GM12864 (cell line): ENCODE measurements at regions not wholly inside any gene's neighbourhood (a gene's known extent, or its start where the extent isn't known, plus 50 kb on each side); places are given as distances from the start of the nearest gene placed in this dataset.
"Not testable (repeated sequence)": the region's sequence is repeated elsewhere in the genome, so short reads cannot be mapped to it uniquely, and the experiment has no call there.

Experiments used
- DNase-seq: peaks from one replicate; pipeline ENCODE4 v3.0.0-alpha.2; 2011; ENCODE audit warnings: low read depth
- H3K4me3 ChIP-seq: 2 replicates; pipeline ENCODE4 v1.5.1; 2011; ENCODE audit warnings: mild to moderate bottlenecking, low read depth, low read length, control low read depth
- TF ChIP-seq, protein P1 (sequence below): IDR thresholded peaks from 2 replicates; pipeline ENCODE4 v1.5.1; 2011; ENCODE audit warnings: low read depth, mild to moderate bottlenecking, moderate library complexity, low read length, control low read depth, inconsistent platforms; ENCODE audit errors: missing control alignments

DNA sequence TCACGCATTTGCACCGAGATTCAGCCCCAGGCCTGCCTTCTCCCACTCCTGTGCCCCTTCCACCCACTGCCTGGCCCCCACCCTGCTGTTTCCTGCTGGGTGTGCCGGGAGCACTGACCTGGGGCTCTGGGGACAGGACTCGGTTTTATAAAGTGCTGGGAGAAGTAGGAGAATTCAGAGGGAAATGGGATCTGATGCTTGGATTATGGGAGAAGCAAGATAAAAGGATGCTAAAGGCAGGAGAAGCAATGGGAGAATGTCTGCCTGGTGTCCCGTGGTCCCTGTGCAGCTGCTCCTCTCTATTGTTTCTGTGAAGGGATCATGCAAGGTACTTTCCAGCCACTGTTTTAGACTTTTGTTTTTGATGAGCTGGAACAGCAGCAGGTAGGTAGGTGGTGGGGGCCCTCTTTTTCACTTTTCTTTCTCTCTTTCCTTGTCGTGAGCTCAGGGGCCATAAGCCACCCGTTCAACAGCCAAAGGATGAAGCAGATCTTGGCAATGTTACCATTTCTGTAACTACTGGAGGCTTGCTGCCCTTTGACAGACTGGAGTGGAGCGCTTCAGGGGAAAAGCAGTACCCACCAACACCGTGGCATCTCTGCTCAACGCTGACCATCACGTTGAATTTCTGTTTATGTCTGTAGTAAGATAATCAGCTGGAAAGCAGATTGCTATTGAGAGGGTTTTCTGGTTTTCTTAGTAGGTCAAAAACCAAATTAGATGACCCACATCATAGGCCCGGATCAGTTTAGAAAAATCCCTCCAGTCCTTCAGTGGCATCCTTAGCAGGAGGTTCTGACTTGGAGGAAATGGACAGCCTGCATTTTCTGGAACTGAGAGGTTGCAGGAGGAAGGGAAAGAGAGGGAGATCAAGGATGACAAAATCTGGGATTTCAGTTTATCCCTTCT lies 63.8 kb upstream of the ENPP6 start:
- peak overlapping the region; percentile 28 for H3K4me3 ChIP-seq
- TF ChIP-seq, protein P1, sequence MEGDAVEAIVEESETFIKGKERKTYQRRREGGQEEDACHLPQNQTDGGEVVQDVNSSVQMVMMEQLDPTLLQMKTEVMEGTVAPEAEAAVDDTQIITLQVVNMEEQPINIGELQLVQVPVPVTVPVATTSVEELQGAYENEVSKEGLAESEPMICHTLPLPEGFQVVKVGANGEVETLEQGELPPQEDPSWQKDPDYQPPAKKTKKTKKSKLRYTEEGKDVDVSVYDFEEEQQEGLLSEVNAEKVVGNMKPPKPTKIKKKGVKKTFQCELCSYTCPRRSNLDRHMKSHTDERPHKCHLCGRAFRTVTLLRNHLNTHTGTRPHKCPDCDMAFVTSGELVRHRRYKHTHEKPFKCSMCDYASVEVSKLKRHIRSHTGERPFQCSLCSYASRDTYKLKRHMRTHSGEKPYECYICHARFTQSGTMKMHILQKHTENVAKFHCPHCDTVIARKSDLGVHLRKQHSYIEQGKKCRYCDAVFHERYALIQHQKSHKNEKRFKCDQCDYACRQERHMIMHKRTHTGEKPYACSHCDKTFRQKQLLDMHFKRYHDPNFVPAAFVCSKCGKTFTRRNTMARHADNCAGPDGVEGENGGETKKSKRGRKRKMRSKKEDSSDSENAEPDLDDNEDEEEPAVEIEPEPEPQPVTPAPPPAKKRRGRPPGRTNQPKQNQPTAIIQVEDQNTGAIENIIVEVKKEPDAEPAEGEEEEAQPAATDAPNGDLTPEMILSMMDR = no peak
- no peak for DNase-seq

- H3K4me3 ChIP-seq = no peak overlapping the region
- DNase-seq = peak; percentile 98
- TF ChIP-seq, protein P1 = no peak
These were observed 63.0 kb upstream of the ENPP6 start for GRCh38 chr4:184280591-184281071.

- TF ChIP-seq, protein P1 = no peak
- no peak overlapping the region for H3K4me3 ChIP-seq
- no peak for DNase-seq
These were observed 62.5 kb upstream of the ENPP6 start for GRCh38 chr4:184280137-184280536.

GRCh38 chr4:184279496-184280061 lies 61.9 kb upstream of the ENPP6 start:
- TF ChIP-seq, protein P1 = no peak
- DNase-seq = no peak
- no peak overlapping the region for H3K4me3 ChIP-seq

GRCh38 chr4:184277769-184278168 lies 60.1 kb upstream of the ENPP6 start:
- not testable (repeated sequence) for DNase-seq, H3K4me3 ChIP-seq

DNA sequence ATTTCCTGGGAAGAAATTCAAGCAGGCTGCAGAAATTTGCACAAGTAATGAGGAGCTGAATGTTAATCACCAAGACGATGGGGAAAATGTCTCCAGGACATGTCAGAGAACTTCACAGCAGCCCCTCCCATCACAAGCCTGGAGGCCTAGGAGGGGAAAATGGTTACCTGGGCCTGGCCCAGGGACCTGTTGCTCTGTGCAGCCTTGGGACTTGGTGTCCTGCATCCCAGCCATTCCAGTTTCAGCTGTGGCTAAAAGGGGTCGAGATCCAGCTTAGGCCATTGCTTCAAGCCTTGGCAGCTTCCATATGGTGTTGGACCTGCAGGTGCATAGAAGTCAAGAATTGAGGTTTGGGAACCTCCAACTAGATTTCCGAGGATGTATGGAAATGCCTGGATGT lies 59.3 kb upstream of the ENPP6 start:
- not testable (repeated sequence) for DNase-seq, H3K4me3 ChIP-seq

GRCh38 chr4:184276346-184276745 lies 58.7 kb upstream of the ENPP6 start:
- DNase-seq, H3K4me3 ChIP-seq: not testable (repeated sequence)

DNA sequence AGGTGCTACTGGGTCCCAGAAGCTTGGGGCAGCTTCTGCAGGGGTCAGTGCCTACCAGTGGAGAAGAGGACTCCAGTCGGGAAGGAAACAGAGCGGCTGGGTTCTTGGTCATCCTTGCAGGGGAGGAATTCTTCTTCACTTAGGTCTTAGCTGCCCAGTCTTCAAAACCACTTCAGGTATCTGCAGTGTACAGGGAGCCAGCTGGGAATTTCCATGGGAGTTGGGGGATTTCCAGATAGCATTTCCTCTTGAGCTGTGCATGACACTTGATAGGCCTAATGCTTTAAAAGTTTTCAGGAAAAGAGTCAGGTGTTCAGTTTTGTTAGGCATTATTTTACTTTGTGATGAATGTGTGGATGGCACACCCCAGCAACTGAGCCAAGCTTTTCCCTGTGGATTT lies 58.1 kb upstream of the ENPP6 start:
- DNase-seq = no peak
- no peak overlapping the region for H3K4me3 ChIP-seq
- TF ChIP-seq, protein P1 = no peak
